NCI-H1105 (cell line): ENCODE measurements at regions not wholly inside any gene's neighbourhood (a gene's known extent, or its start where the extent isn't known, plus 50 kb on each side); places are given as distances from the start of the nearest gene placed in this dataset.

Experiments used
- DNase-seq: peaks from one replicate; lab custom pipeline; 2025; lab: John Stamatoyannopoulos, UW

- DNase-seq, result no peak
These were observed 61.8 kb upstream of the TRPM3 start for GRCh38 chr9:71183251-71183650.

- DNase-seq, result no peak
These were observed 57.8 kb upstream of the TRPM3 start for GRCh38 chr9:71179183-71179582.

GRCh38 chr9:71177901-71178300 lies 56.5 kb upstream of the TRPM3 start:
- no peak for DNase-seq

- no peak for DNase-seq
These were observed 50.1 kb upstream of the TRPM3 start for GRCh38 chr9:71171517-71171916.
